Neural progenitor cell (in vitro differentiated cells): ENCODE measurements at regions not wholly inside any gene's neighbourhood (a gene's known extent, or its start where the extent isn't known, plus 50 kb on each side); places are given as distances from the start of the nearest gene placed in this dataset.

Experiments
- EZH2 ChIP-seq: fragments of 200-600 bp; sonication (generic); IDR thresholded peaks from 2 replicates; pipeline ENCODE4 v1.6.1; 2017; ENCODE audit warnings: antibody characterized with exemption, mild to moderate bottlenecking, moderate library complexity
- EZH2phosphoT487 ChIP-seq: fragments of 200-600 bp; sonication (generic); IDR thresholded peaks from 2 replicates; pipeline ENCODE4 v1.6.1; 2017; ENCODE audit warnings: antibody characterized with exemption
- TF ChIP-seq, protein P1 (sequence below): fragments of 200-600 bp; sonication (generic); IDR thresholded peaks from 2 replicates; pipeline ENCODE4 v1.5.1; 2017; ENCODE audit warnings: antibody characterized with exemption, mild to moderate bottlenecking

DNA sequence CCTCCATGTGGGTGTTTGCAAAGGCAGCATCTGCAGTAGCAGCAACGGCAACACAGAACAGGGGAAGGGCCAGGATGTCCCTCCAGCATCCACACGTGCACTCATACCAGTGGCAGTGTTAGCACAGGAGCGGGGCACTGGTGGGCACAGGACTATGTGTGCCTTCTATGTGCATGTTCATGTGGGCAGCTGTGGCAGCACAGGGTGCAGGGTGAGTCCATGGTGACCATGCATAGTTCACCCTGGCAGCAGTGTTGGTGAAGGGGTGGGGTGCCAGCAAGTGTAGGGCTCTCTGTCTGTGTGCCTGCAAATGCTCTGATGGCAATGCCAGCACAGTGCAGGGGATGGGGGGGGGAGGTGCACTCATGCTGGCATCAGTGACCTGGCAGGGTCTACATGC lies 222.1 kb upstream of the SOX14 start:
- TF ChIP-seq EZH2: no peak
- TF ChIP-seq, protein P1, sequence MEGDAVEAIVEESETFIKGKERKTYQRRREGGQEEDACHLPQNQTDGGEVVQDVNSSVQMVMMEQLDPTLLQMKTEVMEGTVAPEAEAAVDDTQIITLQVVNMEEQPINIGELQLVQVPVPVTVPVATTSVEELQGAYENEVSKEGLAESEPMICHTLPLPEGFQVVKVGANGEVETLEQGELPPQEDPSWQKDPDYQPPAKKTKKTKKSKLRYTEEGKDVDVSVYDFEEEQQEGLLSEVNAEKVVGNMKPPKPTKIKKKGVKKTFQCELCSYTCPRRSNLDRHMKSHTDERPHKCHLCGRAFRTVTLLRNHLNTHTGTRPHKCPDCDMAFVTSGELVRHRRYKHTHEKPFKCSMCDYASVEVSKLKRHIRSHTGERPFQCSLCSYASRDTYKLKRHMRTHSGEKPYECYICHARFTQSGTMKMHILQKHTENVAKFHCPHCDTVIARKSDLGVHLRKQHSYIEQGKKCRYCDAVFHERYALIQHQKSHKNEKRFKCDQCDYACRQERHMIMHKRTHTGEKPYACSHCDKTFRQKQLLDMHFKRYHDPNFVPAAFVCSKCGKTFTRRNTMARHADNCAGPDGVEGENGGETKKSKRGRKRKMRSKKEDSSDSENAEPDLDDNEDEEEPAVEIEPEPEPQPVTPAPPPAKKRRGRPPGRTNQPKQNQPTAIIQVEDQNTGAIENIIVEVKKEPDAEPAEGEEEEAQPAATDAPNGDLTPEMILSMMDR: no peak
- TF ChIP-seq EZH2phosphoT487: no peak
